ENCODE measurements at regions not wholly inside any gene's neighbourhood (a gene's known extent, or its start where the extent isn't known, plus 50 kb on each side); places are given as distances from the start of the nearest gene placed in this dataset.
"Not testable (repeated sequence)": the region's sequence is repeated elsewhere in the genome, so short reads cannot be mapped to it uniquely, and the experiment has no call there.

DNA sequence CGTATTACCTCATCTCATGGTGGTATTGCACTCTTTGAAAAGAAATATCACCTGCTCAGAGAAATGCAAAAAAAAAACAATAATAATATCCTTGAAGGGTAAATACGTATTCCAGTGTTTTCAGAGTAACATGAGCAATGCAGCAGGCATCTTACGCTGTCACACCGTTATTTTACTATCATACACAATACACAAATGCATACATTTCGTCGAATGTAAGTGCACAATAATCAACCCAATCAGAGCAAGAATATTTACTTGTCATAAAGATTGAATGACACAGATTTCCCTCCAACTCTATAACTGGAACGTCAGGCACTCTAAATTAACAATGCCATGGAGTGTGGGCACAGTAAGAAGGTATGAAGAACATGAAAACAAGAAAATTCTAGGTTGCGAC lies 1050.1 kb downstream of the PLA2G4A start:
- no peak for DNase-seq (ENCODE audit: low read depth)

DNA sequence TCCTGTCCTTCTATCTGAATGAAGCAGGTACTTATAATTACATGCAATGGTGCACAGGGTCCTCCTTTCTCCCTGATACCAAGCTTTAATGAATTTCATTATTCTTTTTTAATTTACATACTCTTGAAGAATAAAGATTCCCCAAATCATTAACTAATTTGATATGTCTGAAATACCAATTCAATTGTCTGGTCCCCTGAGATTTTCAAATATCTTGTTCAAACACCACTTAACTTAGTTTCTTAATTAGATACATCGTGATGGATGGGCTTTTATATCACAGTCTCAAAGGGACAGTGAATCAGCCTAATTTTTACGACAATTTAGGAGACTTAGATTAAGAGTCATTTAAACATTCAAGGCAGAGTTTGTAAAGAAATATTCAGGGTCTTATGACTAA lies 1054.6 kb downstream of the PLA2G4A start:
- DNase-seq (ENCODE audit: low read depth): no peak

DNA sequence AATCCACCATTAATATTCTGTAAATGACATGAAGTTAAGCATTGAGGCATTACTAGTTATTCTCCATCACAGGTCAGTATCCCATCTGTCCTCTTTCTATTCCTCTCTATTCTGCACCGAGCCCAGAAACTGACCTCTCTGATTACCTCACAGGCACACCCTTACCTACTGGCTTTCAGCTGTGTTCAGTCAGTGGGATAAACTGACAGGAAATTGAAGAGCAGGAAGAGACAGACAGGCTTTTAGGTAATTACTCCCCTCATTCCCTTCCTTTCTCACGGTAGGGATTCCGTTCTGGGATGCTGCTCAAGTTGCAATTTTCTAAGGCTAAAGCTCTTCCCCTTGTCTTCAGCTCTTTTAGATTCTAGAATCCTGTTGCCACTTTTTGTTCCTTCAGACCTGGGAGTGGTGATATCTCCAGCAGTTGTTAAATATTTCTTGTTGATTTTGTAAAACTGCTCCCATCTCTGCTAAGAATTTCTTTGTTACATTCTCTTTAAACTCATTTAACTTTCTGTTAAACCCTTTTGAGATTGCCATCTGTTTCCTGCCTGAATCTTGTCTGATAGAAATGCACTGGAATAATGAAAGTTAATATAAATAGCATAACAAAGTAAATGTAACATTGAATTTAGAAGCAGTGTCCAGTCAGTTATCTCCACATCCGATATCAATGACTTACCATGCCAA lies 1063.4 kb downstream of the PLA2G4A start:
- no peak for DNase-seq (ENCODE audit: low read depth)

DNA sequence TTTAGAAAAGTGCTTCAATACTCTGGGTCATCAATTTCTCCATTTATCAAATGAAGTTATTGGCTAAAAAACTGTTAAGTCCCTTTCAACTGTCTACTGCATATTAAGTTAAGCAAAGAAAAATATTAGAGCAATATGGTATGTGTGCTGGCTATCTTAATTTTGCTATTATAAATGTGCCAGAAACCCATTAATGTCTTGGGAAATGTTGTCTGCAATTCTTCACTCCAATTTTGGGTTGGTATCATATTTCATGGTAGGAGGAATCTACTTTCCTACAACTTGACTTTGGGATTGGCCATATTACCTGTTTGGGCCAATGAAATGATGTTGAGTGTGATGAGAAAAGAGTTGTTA lies 1063.9 kb downstream of the PLA2G4A start:
- no peak for DNase-seq (ENCODE audit: low read depth)

GRCh38 chr1:187893471-187893870 lies 1064.7 kb downstream of the PLA2G4A start:
- no peak for DNase-seq (ENCODE audit: low read depth)

DNA sequence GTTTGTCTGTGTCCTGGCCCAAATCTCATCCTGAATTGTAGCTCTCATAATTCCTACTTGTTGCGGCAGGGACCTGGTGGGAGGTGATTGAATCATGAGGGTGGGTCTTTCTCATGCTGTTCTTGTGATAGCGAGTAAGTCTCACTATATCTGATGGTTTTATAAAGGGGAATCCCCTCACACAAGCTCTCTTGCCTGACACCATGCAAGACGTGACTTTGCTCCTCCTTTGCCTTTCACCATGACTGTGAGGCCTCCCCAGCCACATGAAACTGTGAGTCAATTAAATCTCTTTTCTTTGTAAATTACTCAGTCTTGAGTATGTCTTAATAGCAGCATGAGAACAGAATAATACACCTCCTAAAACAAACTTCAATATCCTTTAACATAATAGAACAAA lies 1065.6 kb downstream of the PLA2G4A start:
- no peak for DNase-seq (ENCODE audit: low read depth)

GRCh38 chr1:187903223-187903622 lies 1074.5 kb downstream of the PLA2G4A start:
- no peak for DNase-seq (ENCODE audit: low read depth)

DNA sequence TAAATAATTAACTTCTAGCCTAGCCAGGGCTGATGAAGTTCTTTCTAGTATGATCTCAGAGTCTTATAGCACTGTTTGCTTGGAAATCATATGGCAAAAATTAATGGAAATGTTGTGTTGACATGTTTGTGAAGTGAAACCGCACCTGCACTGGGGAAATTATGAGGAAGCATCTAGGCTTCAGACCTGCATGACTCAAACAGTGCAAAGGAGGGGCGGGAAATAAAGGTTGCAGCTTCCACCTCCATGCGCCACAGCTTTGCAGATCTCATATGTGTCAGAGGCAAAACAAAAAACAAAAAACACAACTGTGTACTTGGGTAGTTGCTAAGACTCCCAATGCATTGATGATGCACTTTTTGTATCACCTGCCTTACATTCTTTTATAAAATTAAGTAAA lies 1080.6 kb downstream of the PLA2G4A start:
- no peak for DNase-seq (ENCODE audit: low read depth)

DNA sequence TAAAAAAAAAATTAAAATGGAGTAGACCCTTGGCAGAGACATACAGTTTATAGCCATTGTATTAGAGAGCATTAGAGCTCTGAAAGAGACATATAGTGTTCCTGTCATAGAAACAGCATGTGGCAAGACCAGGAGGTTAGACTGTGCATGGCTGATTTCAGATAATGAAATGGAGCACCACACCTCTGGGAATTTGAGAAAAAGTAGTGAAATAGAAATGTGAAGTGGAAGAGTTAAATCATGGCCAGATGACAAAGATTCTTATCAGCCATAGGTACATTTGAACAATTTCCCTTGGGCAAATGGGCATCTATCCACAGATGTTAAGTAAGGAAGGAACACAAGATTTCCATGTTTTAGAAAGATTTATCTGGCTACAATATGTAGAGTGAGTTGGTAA lies 1083.1 kb downstream of the PLA2G4A start:
- no peak for DNase-seq (ENCODE audit: low read depth)

DNA sequence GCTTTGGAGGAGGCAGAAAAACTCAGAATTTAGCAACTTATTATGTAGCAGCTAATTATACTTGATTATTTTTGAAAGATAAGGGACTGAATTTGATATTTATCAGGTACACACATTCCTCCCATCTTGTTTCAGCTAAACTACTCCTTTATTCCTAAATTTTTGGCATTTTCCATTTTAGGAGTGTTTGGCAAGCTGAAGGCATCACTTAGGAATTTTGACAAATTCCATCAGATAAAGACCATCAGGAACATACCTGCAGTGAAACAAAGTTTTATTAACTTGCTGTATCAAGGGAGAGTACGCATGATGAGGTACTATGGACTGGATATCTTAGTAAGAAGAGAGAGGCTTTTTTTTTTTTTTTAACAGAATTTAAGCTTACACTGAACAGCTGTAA lies 1092.2 kb downstream of the PLA2G4A start:
- no peak for DNase-seq (ENCODE audit: low read depth)

DNA sequence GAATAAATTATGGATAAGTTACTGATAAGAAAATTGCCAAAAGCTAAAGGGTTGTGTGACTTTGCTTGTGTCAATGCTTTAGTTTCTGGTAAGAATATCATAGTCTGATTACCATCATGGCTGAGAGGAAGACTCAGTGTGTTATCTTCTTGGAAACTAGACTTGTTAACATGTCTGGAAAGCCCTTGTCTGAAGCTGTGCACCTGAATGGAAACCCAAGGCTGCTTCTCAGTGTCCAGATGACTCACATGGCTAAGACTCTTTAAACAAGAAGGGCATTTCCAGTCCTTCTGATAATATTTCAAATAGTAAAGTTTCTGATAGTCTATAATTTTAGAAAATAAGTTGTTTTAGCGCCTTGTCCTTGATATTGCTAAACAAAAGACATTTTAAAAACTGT lies 1092.7 kb downstream of the PLA2G4A start:
- DNase-seq (ENCODE audit: low read depth): no peak

DNA sequence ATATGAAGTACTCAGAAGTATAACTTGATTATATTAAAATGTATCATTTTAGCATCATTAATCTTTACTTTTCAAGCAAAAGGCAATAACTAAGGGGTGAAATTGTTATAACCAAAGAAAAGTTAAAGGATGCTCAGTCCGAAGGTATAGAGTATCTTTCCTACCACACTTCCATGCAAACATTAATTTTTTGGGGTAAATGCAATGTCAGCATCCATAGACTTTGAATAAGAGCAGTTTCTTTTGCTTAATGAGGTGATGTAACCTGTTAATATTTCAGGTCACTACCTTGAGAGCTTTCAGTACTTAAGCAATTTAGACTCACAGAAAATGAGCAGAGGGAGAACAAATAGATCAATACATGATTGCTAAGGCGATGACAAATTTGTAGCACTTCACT lies 1093.5 kb downstream of the PLA2G4A start:
- no peak for DNase-seq (ENCODE audit: low read depth)

GRCh38 chr1:187924252-187924651 lies 1095.5 kb downstream of the PLA2G4A start:
- no peak for DNase-seq (ENCODE audit: low read depth)

DNA sequence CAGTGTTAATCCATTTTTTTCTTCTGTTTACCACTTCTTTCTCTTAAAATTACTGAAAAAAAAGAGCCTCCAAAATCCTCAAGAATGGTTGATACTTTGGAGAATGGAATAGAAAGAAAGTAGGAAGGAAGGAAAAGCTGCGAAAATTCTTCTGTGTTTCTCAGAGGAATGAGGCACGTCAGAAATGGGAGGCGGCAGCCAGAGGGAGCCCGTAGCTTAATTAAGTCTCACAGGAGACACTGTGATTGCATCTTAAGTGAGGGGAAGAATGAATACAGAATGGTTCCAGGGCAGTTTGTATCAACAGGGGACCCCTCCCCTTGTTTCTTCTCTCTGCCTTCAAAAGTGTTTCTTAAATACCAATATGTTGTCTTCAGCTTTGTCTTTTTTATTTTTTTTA lies 1099.5 kb downstream of the PLA2G4A start:
- DNase-seq (ENCODE audit: low read depth): no peak

- DNase-seq (ENCODE audit: low read depth): no peak
Measured at GRCh38 chr1:187928696-187929095, 1099.9 kb downstream of the PLA2G4A start.

- DNase-seq (ENCODE audit: low read depth): no peak
Measured at GRCh38 chr1:187931776-187932175, 1103.0 kb downstream of the PLA2G4A start.

DNA sequence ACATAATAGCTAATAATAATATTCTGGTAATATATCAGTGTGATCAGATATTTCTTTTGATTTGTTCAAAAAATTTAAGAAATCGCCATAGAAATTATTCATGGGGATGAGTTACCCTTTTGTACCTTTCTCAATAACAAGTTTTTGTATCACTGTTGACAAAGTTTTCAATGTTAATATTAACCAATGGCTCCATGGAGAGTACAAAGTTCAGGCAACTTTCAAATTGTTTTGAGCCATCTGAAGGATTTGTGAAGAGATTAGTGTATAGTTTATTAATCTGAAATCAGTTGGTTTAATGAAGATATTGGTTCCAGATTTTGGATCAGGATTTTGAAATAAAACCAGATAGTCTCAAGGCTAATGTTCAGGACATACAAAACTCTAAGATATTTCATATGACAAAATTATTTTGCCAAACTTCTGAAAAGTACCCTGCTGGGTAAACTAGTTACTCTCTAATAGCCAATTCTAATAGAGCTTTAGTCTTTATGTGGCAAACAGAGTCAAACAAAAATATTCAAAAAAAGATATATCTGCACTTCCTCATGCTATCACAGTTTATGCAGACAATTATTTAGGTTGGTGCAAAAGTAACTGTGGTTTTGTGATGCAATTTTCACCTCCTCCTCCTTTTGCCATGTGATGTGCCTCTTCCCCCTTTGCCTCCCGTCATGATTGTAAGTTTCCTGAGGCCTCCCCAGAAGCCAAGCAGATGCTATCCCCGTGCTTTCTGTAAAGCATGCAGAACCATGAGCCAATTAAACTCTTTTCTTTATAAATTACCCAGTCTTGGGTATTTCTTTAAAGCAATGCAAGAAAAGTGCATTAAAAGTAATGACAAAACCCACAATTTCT lies 1105.0 kb downstream of the PLA2G4A start:
- DNase-seq (ENCODE audit: low read depth): no peak

- DNase-seq (ENCODE audit: low read depth): no peak
Measured at GRCh38 chr1:187936667-187937066, 1107.9 kb downstream of the PLA2G4A start.

DNA sequence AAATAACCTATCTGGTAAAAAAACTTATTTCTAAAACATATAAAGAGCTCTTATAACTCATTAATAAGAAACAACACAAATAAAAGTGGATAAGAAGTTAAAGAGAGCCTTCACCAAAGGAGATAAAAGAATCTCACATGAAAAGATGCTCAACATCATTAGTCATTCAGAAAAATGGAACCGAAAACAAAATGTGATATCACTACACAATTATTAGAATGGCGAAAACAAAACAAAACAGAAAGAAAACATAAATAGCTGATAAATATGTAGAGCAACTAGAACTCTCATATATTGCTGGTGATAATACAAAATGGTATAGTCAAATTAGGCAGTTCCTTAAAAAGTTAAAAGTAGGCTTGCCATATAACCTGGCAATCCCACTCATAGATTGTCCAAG lies 1109.3 kb downstream of the PLA2G4A start:
- DNase-seq (ENCODE audit: low read depth): no peak

DNA sequence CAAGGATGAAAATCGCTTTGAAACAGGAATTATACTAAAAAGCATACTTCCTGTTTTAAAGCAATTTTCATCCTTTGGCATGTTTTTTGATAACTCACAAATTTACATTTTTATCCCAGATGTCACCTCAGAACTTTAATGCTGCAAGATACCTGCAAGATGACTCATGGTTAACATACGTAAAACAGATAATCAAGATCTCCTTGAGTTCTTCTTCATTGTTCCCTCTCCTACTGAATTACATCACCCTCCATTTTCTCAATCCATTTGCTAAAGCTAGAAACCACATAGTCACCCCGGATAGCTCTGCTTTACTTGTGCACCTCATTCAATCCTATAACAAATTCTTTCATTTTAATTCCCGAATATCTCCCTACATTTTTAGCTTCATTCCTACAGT lies 1114.2 kb downstream of the PLA2G4A start:
- DNase-seq (ENCODE audit: low read depth): no peak

DNA sequence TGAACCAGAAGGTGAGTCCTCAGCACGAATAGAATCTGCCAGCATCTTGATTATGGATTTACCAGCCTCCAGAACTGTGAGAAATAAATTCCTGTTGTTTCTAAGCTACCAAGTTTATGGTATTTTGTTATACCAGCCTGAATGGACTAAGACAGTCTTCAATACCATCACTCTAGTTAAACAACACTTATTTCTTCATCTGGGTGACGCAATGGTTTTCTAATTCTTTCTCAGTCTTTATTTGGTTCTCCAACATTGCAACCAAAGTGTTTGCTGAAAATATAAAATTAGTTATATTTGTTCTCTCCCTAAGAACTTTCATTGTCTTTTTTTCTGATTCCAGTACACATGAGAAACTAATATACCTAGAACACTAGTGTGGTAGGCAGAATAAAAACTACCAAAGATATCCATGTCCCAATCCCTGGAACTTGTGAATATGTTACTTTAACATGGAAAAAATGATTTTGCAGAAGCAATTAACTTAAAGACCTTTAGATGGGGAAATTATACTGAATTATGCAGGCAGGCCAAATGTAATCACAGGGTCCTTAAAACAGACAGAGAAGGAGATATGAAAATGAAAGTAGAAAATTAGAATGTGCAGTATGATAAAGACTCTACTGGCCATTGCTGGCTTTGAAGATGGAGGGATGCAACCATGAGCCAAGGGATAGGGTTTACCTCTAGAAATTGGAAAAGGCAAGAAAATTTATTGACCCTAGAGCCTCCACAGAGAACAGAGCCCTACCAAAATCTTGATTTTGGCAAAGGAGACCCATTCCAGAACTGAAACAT lies 1115.1 kb downstream of the PLA2G4A start:
- DNase-seq (ENCODE audit: low read depth): no peak

GRCh38 chr1:187946661-187947060 lies 1117.9 kb downstream of the PLA2G4A start:
- DNase-seq (ENCODE audit: low read depth): not testable (repeated sequence)

Data from HT1080 (cell line).